H9 (cell line): ENCODE measurements at regions not wholly inside any gene's neighbourhood (a gene's known extent, or its start where the extent isn't known, plus 50 kb on each side); places are given as distances from the start of the nearest gene placed in this dataset.

Source experiments
- DNase-seq: peaks from one replicate; pipeline ENCODE4 v3.0.0-alpha.2; 2017
- H2AFZ ChIP-seq: one replicate; pipeline ENCODE4 v1.6.1; 2013; ENCODE audit warnings: mild to moderate bottlenecking, low read length, control low read depth, moderate library complexity
- H2AK5ac ChIP-seq: 2 replicates; pipeline ENCODE4 v1.6.1; 2013; ENCODE audit warnings: low read length, control low read depth, mixed read lengths; ENCODE audit not compliant: insufficient read length
- H2BK120ac ChIP-seq: one replicate; pipeline ENCODE4 v1.6.1; 2013; ENCODE audit warnings: low read depth, mild to moderate bottlenecking, low read length, control low read depth, inconsistent platforms; ENCODE audit not compliant: poor library complexity, severe bottlenecking
- H2BK12ac ChIP-seq: 2 replicates; pipeline ENCODE4 v1.6.1; 2013; ENCODE audit warnings: low read length, control low read depth, mixed read lengths, low read depth; ENCODE audit not compliant: insufficient read length
- H2BK15ac ChIP-seq: 2 replicates; pipeline ENCODE4 v1.6.1; 2013; ENCODE audit warnings: low read depth, low read length, control low read depth
- H2BK20ac ChIP-seq: one replicate; pipeline ENCODE4 v1.6.1; 2013; ENCODE audit warnings: low read depth, mild to moderate bottlenecking, low read length, control low read depth, inconsistent platforms; ENCODE audit not compliant: poor library complexity, severe bottlenecking
- H2BK5ac ChIP-seq: 2 replicates; pipeline ENCODE4 v1.6.1; 2013; ENCODE audit warnings: low read length, control low read depth, mixed read lengths; ENCODE audit not compliant: insufficient read length
- H3K14ac ChIP-seq: 2 replicates; pipeline ENCODE4 v1.6.1; 2013; ENCODE audit warnings: low read length, control low read depth; ENCODE audit not compliant: insufficient read depth
- H3K18ac ChIP-seq: 2 replicates; pipeline ENCODE4 v1.6.1; 2013; ENCODE audit warnings: low read depth, mild to moderate bottlenecking, mixed read lengths, low read length, control low read depth; ENCODE audit not compliant: insufficient read length
- H3K23ac ChIP-seq: 2 replicates; pipeline ENCODE4 v1.6.1; 2013; ENCODE audit warnings: low read length, control low read depth, mixed read lengths, low read depth; ENCODE audit not compliant: insufficient read length
- H3K23me2 ChIP-seq: 2 replicates; pipeline ENCODE4 v1.6.1; 2013; ENCODE audit warnings: low read depth, mild to moderate bottlenecking, mixed read lengths, low read length, control low read depth; ENCODE audit not compliant: insufficient read length, poor library complexity, severe bottlenecking
- H3K27ac ChIP-seq: 2 replicates; pipeline ENCODE4 v1.5.1; 2013; ENCODE audit warnings: low read length, control low read depth, mixed read lengths, low read depth; ENCODE audit not compliant: insufficient read length
- H3K27me3 ChIP-seq: 2 replicates; pipeline ENCODE4 v1.6.1; 2013; ENCODE audit warnings: low read length, control low read depth, inconsistent platforms; ENCODE audit not compliant: insufficient read depth
- H3K4ac ChIP-seq: 2 replicates; pipeline ENCODE4 v1.6.1; 2013; ENCODE audit warnings: low read depth, mild to moderate bottlenecking, control low read depth, inconsistent platforms, low read length, moderate library complexity
- H3K4me1 ChIP-seq: 2 replicates; pipeline ENCODE4 v1.6.1; 2013; ENCODE audit warnings: low read length, control low read depth, inconsistent platforms; ENCODE audit not compliant: insufficient read depth
- H3K4me2 ChIP-seq: 2 replicates; pipeline ENCODE4 v1.6.1; 2013; ENCODE audit warnings: low read length, control low read depth, mixed read lengths; ENCODE audit not compliant: insufficient read length, insufficient read depth
- H3K56ac ChIP-seq: 2 replicates; pipeline ENCODE4 v1.6.1; 2013; ENCODE audit warnings: low read depth, mild to moderate bottlenecking, mixed read lengths, low read length, control low read depth; ENCODE audit not compliant: insufficient read length
- H3K79me1 ChIP-seq: 2 replicates; pipeline ENCODE4 v1.6.1; 2013; ENCODE audit warnings: low read depth, mild to moderate bottlenecking, moderate library complexity, low read length, control low read depth, inconsistent platforms; ENCODE audit not compliant: insufficient read depth, poor library complexity, severe bottlenecking
- H3K79me2 ChIP-seq: 2 replicates; pipeline ENCODE4 v1.6.1; 2013; ENCODE audit warnings: low read length, control low read depth, inconsistent platforms; ENCODE audit not compliant: insufficient read depth
- H3K9ac ChIP-seq: 2 replicates; pipeline ENCODE4 v1.6.1; 2013; ENCODE audit warnings: low read length, control low read depth, mixed read lengths; ENCODE audit not compliant: insufficient read length; ENCODE audit errors: extremely low read depth
- H3K9me3 ChIP-seq: one replicate; pipeline ENCODE4 v1.6.1; 2013; ENCODE audit warnings: low read depth, low read length, inconsistent platforms; ENCODE audit not compliant: control insufficient read depth
- H3T11ph ChIP-seq: one replicate; pipeline ENCODE4 v1.6.1; 2013; ENCODE audit warnings: mild to moderate bottlenecking, low read length, control low read depth, inconsistent platforms
- H4K20me1 ChIP-seq: one replicate; pipeline ENCODE4 v1.6.1; 2013; ENCODE audit not compliant: control insufficient read depth, insufficient read length, insufficient read depth
- H4K5ac ChIP-seq: 2 replicates; pipeline ENCODE4 v1.6.1; 2013; ENCODE audit warnings: low read depth, mild to moderate bottlenecking, mixed read lengths, low read length, control low read depth; ENCODE audit not compliant: insufficient read length
- H4K8ac ChIP-seq: replicated peaks from 2 replicates; pipeline ENCODE4 v1.6.1; 2013; ENCODE audit warnings: low read length, control low read depth, mixed read lengths, low read depth; ENCODE audit not compliant: insufficient read length
- H4K91ac ChIP-seq: 2 replicates; pipeline ENCODE4 v1.6.1; 2013; ENCODE audit warnings: low read depth, mild to moderate bottlenecking, moderate library complexity, mixed read lengths, low read length, control low read depth; ENCODE audit not compliant: insufficient read length
- H3K27ac Mint-ChIP-seq, 3 experiments: 2 replicates in 2 of 3; 3 replicates in 1 of 3; pipeline ENCODE4 v1.8.0; 2020 to 2021; ENCODE audit warnings: mixed read lengths in 3 of 3, mild to moderate bottlenecking in 1 of 3, moderate library complexity in 1 of 3
- H3K27me3 Mint-ChIP-seq: 2 replicates; pipeline ENCODE4 v1.8.0; 2021; ENCODE audit warnings: low read depth, mild to moderate bottlenecking, moderate library complexity, mixed read lengths
- H3K36me3 Mint-ChIP-seq, 3 experiments: 2 replicates in 2 of 3; 3 replicates in 1 of 3; pipeline ENCODE4 v1.8.0; 2020 to 2021; ENCODE audit warnings: low read depth in 3 of 3, mixed read lengths in 3 of 3; ENCODE audit not compliant: insufficient read depth in 1 of 3
- H3K4me1 Mint-ChIP-seq, 2 experiments: 2 replicates each; pipeline ENCODE4 v1.8.0; 2020; ENCODE audit warnings: mixed read lengths in 2 of 2
- H3K4me3 Mint-ChIP-seq, 2 experiments: 2 replicates in 1 of 2; 3 replicates in 1 of 2; pipeline ENCODE4 v1.8.0; 2020 to 2021; ENCODE audit warnings: mild to moderate bottlenecking in 2 of 2, mixed read lengths in 2 of 2, moderate library complexity in 1 of 2
- H3K9me3 Mint-ChIP-seq, 2 experiments: 2 replicates in 1 of 2; 3 replicates in 1 of 2; pipeline ENCODE4 v1.8.0; 2020; ENCODE audit warnings: mild to moderate bottlenecking in 2 of 2, mixed read lengths in 2 of 2, moderate library complexity in 1 of 2
- WGBS: extraction: QIAGEN DNeasy Blood & Tissue Kit; methylation state at CpG from one replicate; pipeline ENCODE4 v1.1.7; 2013; ENCODE audit warnings: missing lambda C conversion rate, low lambda C conversion rate, mixed read lengths; ENCODE audit not compliant: insufficient read length; ENCODE audit errors: extremely low coverage; 5-methylcytosine and 5-hydroxymethylcytosine counted together
- TF ChIP-seq, protein P1 (sequence below): fragments of 200-600 bp; sonication (generic); conservative IDR thresholded peaks from 3 replicates; pipeline ENCODE4 v1.8.0; 2021; ENCODE audit warnings: antibody characterized with exemption, mild to moderate bottlenecking

DNA sequence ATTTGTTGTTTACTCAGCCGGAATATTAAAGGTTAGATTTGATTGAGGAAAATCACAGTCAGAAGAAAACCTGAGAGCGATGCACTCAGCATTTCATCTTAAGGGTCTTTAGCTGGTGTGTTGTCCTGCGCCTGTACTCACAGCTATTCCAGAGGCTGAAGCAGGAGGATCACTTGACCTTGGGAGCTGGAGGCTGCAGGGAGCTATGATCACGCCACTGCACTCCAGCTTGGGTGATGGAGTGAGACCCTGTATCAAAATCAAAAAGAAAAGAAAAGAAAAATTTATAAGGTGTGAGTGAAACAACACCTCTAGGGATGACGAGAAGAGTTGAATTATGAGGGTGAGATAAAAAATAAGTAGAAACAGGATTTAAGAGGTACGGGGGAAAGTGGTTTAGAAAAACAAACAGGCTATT is 165.0 kb downstream of the TRIM27 start:
- H3K4me1 Mint-ChIP-seq = peaks cover 4 to 7% of the 10 kb centered on the region in 2 experiments; a peak in 3 of 4 replicates
- Histone ChIP-seq H3K23ac (no peak overlapping the region), H3K4ac (no peak overlapping the region), H2BK5ac (no peak overlapping the region), H3K27ac (no peak overlapping the region), H3K27me3 (peaks cover 6% of the 10 kb centered on the region; the same call in 1 of the 2 replicates), H3K9me3 (no peaks in the 10 kb centered on the region), H2AFZ (no peak overlapping the region), H3K14ac (no peak overlapping the region), H3T11ph (no peak overlapping the region), H4K5ac (no peak overlapping the region), H2BK20ac (no peak overlapping the region), H2BK15ac (no peak overlapping the region), H4K20me1 (no peaks in the 10 kb centered on the region), H3K9ac (no peak overlapping the region), H2BK12ac (no peak overlapping the region), H4K91ac (no peak overlapping the region), H2BK120ac (no peak overlapping the region), H3K4me2 (peak overlapping the region; percentile 83), H2AK5ac (no peak overlapping the region), H4K8ac (no peak overlapping the region), H3K4me1 (no peaks in the 10 kb centered on the region), H3K79me1 (no peaks in the 10 kb centered on the region), H3K79me2 (no peaks in the 10 kb centered on the region), H3K23me2 (peaks cover 2% of the 10 kb centered on the region), H3K18ac (no peak overlapping the region), H3K56ac (no peak overlapping the region)
- H3K4me3 Mint-ChIP-seq = peak overlapping the region; percentile 85 to 86
- DNase-seq = no peak
- H3K36me3 Mint-ChIP-seq = no peaks in the 10 kb centered on the region
- TF ChIP-seq, protein P1, sequence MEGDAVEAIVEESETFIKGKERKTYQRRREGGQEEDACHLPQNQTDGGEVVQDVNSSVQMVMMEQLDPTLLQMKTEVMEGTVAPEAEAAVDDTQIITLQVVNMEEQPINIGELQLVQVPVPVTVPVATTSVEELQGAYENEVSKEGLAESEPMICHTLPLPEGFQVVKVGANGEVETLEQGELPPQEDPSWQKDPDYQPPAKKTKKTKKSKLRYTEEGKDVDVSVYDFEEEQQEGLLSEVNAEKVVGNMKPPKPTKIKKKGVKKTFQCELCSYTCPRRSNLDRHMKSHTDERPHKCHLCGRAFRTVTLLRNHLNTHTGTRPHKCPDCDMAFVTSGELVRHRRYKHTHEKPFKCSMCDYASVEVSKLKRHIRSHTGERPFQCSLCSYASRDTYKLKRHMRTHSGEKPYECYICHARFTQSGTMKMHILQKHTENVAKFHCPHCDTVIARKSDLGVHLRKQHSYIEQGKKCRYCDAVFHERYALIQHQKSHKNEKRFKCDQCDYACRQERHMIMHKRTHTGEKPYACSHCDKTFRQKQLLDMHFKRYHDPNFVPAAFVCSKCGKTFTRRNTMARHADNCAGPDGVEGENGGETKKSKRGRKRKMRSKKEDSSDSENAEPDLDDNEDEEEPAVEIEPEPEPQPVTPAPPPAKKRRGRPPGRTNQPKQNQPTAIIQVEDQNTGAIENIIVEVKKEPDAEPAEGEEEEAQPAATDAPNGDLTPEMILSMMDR = no peak
- peaks cover 82% of the 10 kb centered on the region for H3K27me3 Mint-ChIP-seq
- no peaks in the 10 kb centered on the region for H3K9me3 Mint-ChIP-seq
- WGBS = 100% methylated on average over 2 of the region's 6 CpGs
- no peak overlapping the region for H3K27ac Mint-ChIP-seq
